B cell (primary cell): ENCODE measurements at regions not wholly inside any gene's neighbourhood (a gene's known extent, or its start where the extent isn't known, plus 50 kb on each side); places are given as distances from the start of the nearest gene placed in this dataset.

ENCODE experiments used
- CTCF ChIP-seq: fragments of 200-600 bp; IDR thresholded peaks from one replicate; pipeline ENCODE4 v1.8.0; 2022; ENCODE audit warnings: antibody characterized with exemption, mild to moderate bottlenecking
- EZH2 ChIP-seq: IDR thresholded peaks from 2 replicates; pipeline ENCODE4 v1.6.1; 2012; ENCODE audit warnings: borderline replicate concordance, low read depth, mild to moderate bottlenecking, moderate library complexity, low read length; ENCODE audit not compliant: insufficient read depth, poor library complexity, severe bottlenecking

- no peak for TF ChIP-seq EZH2
- TF ChIP-seq CTCF: no peak
Observed at GRCh38 chr4:14165222-14165920, 537.8 kb upstream of the BOD1L1 start.
